Smooth muscle cell (in vitro differentiated cells): ENCODE measurements at regions not wholly inside any gene's neighbourhood (a gene's known extent, or its start where the extent isn't known, plus 50 kb on each side); places are given as distances from the start of the nearest gene placed in this dataset.
A peak's percentile ranks its signal among the peaks of the same experiment; 100 is the strongest.

Experiments used
- DNase-seq: peaks from one replicate; lab custom pipeline; 2025; ENCODE audit not compliant: unreplicated experiment; lab: John Stamatoyannopoulos, UW
- H2AFZ ChIP-seq: fragments of 200-600 bp; sonication (generic); 2 replicates; pipeline ENCODE4 v1.6.0; 2016; ENCODE audit warnings: antibody characterized with exemption, low read depth, mild to moderate bottlenecking
- H3F3A ChIP-seq: fragments of 200-600 bp; sonication (generic); 2 replicates; pipeline ENCODE4 v1.6.0; 2017; ENCODE audit warnings: antibody characterized with exemption, low read depth
- H3K27ac ChIP-seq: fragments of 200-600 bp; sonication (generic); 2 replicates; pipeline ENCODE4 v1.5.1; 2016; ENCODE audit warnings: low read depth, mild to moderate bottlenecking
- H3K27me3 ChIP-seq: fragments of 200-600 bp; sonication (generic); 2 replicates; pipeline ENCODE4 v1.6.1; 2016; ENCODE audit warnings: low read depth, mild to moderate bottlenecking
- H3K36me3 ChIP-seq: fragments of 200-600 bp; sonication (generic); 2 replicates; pipeline ENCODE4 v1.5.1; 2016; ENCODE audit warnings: low read depth
- H3K4me1 ChIP-seq: fragments of 200-600 bp; sonication (generic); 2 replicates; pipeline ENCODE4 v1.5.1; 2016; ENCODE audit warnings: low read depth
- H3K4me2 ChIP-seq: fragments of 200-600 bp; sonication (generic); 2 replicates; pipeline ENCODE4 v1.6.0; 2016; ENCODE audit warnings: mild to moderate bottlenecking
- H3K4me3 ChIP-seq: fragments of 200-600 bp; sonication (generic); 2 replicates; pipeline ENCODE4 v1.5.1; 2016; ENCODE audit warnings: mild to moderate bottlenecking
- H3K79me2 ChIP-seq: fragments of 200-600 bp; sonication (generic); 2 replicates; pipeline ENCODE4 v1.6.0; 2016; ENCODE audit warnings: low read depth, mild to moderate bottlenecking
- H3K9ac ChIP-seq: fragments of 200-600 bp; sonication (generic); 2 replicates; pipeline ENCODE4 v1.6.0; 2016; ENCODE audit warnings: low read depth
- H3K9me3 ChIP-seq: fragments of 200-600 bp; sonication (generic); replicated peaks from 2 replicates; pipeline ENCODE4 v1.5.1; 2016; ENCODE audit warnings: low read depth
- H4K20me1 ChIP-seq: fragments of 200-600 bp; sonication (generic); 2 replicates; pipeline ENCODE4 v1.6.0; 2016; ENCODE audit warnings: low read depth
- CTCF ChIP-seq: fragments of 200-600 bp; sonication (generic); IDR thresholded peaks from 2 replicates; pipeline ENCODE4 v1.5.1; 2017; ENCODE audit warnings: borderline replicate concordance, mild to moderate bottlenecking, antibody characterized with exemption; ENCODE audit not compliant: insufficient read depth, poor library complexity, severe bottlenecking
- WGBS: methylation state at CpG from one replicate; pipeline ENCODE4 v1.1.7; 2016; ENCODE audit warnings: low lambda C conversion rate; 5-methylcytosine and 5-hydroxymethylcytosine counted together

DNA sequence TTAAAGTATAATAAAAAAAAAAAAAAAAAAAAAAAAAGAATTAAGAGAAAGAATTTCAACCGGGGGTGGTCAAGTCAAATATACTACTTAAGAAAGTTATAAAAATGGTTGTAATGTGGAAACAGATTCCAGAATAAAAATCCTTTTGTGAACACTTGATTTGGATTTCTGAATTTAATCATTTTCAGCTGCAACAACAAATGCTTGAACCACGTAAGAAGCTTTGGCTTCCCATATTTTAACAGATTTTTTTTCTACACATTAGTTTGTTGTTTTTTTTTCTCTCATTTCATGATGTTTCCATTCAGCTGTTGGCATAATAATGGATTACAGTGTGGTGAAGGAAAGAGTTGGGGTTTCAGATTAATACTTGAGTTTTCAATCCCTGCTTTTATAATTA, 137.3 kb upstream of the AGR3 start:
- Histone ChIP-seq H3K9me3 (no peaks in the 10 kb centered on the region), H3K4me2 (no peak overlapping the region), H3K4me3 (no peak overlapping the region), H2AFZ (no peak overlapping the region), H3K4me1 (peaks cover 11% of the 10 kb centered on the region), H4K20me1 (no peaks in the 10 kb centered on the region), H3K27me3 (no peaks in the 10 kb centered on the region), H3K79me2 (no peaks in the 10 kb centered on the region), H3K9ac (no peak overlapping the region), H3K36me3 (no peaks in the 10 kb centered on the region), H3F3A (peaks cover 6% of the 10 kb centered on the region), H3K27ac (no peak overlapping the region)
- 90% methylated on average over 2 of the region's 2 CpGs for WGBS
- no peak for DNase-seq
- TF ChIP-seq CTCF = no peak

DNA sequence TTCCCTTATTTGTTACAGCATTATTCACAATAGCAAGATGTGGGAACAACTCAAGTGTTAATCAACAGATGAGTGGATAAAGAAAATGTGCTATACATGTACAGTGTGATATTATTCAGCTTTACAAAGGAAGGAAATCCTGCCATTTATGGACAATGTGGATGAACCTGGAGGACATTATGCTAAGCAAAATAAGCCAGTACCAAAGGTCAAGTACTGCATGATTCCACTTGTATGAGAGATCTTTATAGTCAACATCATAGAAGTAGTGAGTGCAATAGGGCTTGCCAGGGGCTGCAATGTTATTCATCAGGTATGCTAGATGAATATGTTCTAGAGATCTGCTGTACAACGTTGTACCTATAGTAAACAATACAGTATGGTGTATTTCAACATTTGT, 138.5 kb upstream of the AGR3 start:
- H3K79me2 ChIP-seq = no peaks in the 10 kb centered on the region
- no peaks in the 10 kb centered on the region for H3K36me3 ChIP-seq
- no peaks in the 10 kb centered on the region for H3K9me3 ChIP-seq
- no peak for TF ChIP-seq CTCF
- no peak overlapping the region for H3K4me2 ChIP-seq
- no peak overlapping the region for H3K9ac ChIP-seq
- H2AFZ ChIP-seq = no peak overlapping the region
- no peak overlapping the region for H3K27ac ChIP-seq
- WGBS = 87% methylated on average over 1 of the region's 1 CpG
- H3K4me3 ChIP-seq = no peak overlapping the region
- peaks cover 6% of the 10 kb centered on the region for H3F3A ChIP-seq
- no peak for DNase-seq
- H3K4me1 ChIP-seq = peaks cover 6% of the 10 kb centered on the region
- H4K20me1 ChIP-seq = no peaks in the 10 kb centered on the region
- no peaks in the 10 kb centered on the region for H3K27me3 ChIP-seq

DNA sequence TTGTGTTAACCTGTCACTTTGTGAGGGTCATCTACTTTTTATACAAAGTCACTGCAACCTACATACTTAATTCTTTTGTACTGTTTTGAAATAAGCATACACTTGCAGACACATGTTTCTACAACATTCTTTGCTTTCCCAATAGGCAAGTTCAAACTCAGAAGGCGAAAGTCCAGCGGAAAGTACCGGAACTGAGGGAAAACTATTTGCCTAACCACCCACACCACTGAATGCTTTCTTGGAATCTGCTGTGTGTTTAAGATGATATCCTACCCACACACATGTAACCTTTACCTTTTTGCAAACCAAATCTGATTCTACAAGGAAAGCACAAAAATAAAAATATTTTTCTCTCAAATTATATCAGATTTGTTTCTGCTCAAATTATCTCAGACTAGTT, 139.4 kb upstream of the AGR3 start:
- WGBS = 50% methylated on average over 3 of the region's 3 CpGs
- Histone ChIP-seq H3K36me3 (no peaks in the 10 kb centered on the region), H3K9ac (no peak overlapping the region), H3F3A (peaks cover 6% of the 10 kb centered on the region), H3K4me2 (no peak overlapping the region), H4K20me1 (no peaks in the 10 kb centered on the region), H3K4me3 (no peak overlapping the region), H3K79me2 (no peaks in the 10 kb centered on the region), H2AFZ (peak overlapping the region; percentile 53), H3K27ac (no peak overlapping the region), H3K4me1 (no peaks in the 10 kb centered on the region), H3K9me3 (no peaks in the 10 kb centered on the region), H3K27me3 (no peaks in the 10 kb centered on the region)
- DNase-seq = no peak
- TF ChIP-seq CTCF = no peak

- H3K4me3 ChIP-seq = no peak overlapping the region
- no peaks in the 10 kb centered on the region for H3K36me3 ChIP-seq
- H3K27ac ChIP-seq = no peak overlapping the region
- no peak overlapping the region for H3K4me2 ChIP-seq
- H2AFZ ChIP-seq = no peak overlapping the region
- no peaks in the 10 kb centered on the region for H4K20me1 ChIP-seq
- H3K9me3 ChIP-seq = no peaks in the 10 kb centered on the region
- no peak overlapping the region for H3K9ac ChIP-seq
- no peaks in the 10 kb centered on the region for H3K79me2 ChIP-seq
- no peak for TF ChIP-seq CTCF
- H3F3A ChIP-seq = no peaks in the 10 kb centered on the region
- WGBS = 94% methylated on average over 3 of the region's 3 CpGs
- no peaks in the 10 kb centered on the region for H3K4me1 ChIP-seq
- no peak for DNase-seq
- H3K27me3 ChIP-seq = no peaks in the 10 kb centered on the region
These were observed 141.1 kb upstream of the AGR3 start for GRCh38 chr7:17022920-17023319.
